Epithelial cell of esophagus (primary cell): ENCODE measurements at regions not wholly inside any gene's neighbourhood (a gene's known extent, or its start where the extent isn't known, plus 50 kb on each side); places are given as distances from the start of the nearest gene placed in this dataset.

Source experiments
- DNase-seq: peaks from one replicate; pipeline ENCODE4 v3.0.0; 2010; ENCODE audit warnings: low read depth
- H3K4me3 ChIP-seq: 2 replicates; pipeline ENCODE4 v1.5.1; 2011; ENCODE audit warnings: mild to moderate bottlenecking, low read length, control low read depth
- CTCF ChIP-seq: IDR thresholded peaks from 2 replicates; pipeline ENCODE4 v1.5.1; 2011; ENCODE audit warnings: low read depth, mild to moderate bottlenecking, low read length, control low read depth, inconsistent platforms; ENCODE audit not compliant: insufficient read depth; ENCODE audit errors: missing control alignments

- no peak for TF ChIP-seq CTCF
- DNase-seq = no peak
- H3K4me3 ChIP-seq = no peak overlapping the region
Measured at GRCh38 chr3:134079761-134080160, 50.0 kb upstream of the SLCO2A1 start.
